ENCODE measurements at regions not wholly inside any gene's neighbourhood (a gene's known extent, or its start where the extent isn't known, plus 50 kb on each side); places are given as distances from the start of the nearest gene placed in this dataset.
"Not testable (repeated sequence)": the region's sequence is repeated elsewhere in the genome, so short reads cannot be mapped to it uniquely, and the experiment has no call there.

DNA sequence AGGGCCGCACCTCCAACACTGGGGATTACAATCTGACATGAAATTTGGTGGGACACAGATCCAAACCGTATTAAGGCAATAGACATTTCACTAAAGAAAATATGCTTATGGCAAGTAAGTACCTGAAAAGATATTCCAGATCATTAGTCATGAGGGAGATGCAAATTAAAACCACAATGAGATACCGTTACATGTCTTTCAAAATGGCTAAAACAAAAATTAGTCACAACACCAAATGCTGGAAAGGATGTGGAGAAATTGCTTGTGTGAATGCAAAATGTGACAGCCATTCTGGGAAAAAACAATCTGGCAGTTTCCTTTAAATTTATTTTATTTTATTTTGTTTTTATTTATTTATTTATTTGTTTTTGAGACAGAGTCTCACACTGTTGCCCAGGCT, 82.3 kb upstream of the PTGDR start:
- WGBS, 4 donors, result 70 to 91% (median 73%) methylated on average over 3 of the region's 3 CpGs

DNA sequence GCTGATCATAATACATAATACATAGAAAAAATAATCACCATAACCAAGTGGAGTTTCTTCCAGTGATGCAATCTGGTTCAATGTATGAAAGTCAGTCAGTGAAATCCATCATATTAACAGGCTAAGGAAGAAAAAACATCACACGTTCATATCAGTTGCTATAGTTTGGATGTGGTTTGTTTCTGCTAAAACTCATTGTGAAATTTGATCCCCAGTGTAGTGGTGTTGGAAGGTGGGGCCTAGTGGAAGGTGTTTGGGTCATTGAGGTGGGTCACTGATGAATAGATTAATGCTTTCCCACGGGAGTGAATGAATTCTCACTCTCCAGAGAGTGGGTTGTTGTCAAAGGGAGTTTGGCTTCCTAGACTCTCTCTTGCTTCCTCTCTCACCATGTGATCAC, 84.6 kb upstream of the PTGDR start:
- Histone ChIP-seq H3K27me3 (no peaks in the 10 kb centered on the region), H3K4me3 (no peak overlapping the region), H3K36me3 (no peaks in the 10 kb centered on the region), H3K27ac (no peak overlapping the region), H3K9me3 (peaks cover 0 to 10% (median 0%) of the 10 kb centered on the region in 12 donors), H3K4me1 (no peaks in the 10 kb centered on the region)
- 58 to 66% (median 61%) methylated on average over 2 of the region's 2 CpGs for WGBS, 4 donors
- TF ChIP-seq POLR2A (IDR thresholded peaks at IDR 0.05), result no peak
- TF ChIP-seq, protein P1, sequence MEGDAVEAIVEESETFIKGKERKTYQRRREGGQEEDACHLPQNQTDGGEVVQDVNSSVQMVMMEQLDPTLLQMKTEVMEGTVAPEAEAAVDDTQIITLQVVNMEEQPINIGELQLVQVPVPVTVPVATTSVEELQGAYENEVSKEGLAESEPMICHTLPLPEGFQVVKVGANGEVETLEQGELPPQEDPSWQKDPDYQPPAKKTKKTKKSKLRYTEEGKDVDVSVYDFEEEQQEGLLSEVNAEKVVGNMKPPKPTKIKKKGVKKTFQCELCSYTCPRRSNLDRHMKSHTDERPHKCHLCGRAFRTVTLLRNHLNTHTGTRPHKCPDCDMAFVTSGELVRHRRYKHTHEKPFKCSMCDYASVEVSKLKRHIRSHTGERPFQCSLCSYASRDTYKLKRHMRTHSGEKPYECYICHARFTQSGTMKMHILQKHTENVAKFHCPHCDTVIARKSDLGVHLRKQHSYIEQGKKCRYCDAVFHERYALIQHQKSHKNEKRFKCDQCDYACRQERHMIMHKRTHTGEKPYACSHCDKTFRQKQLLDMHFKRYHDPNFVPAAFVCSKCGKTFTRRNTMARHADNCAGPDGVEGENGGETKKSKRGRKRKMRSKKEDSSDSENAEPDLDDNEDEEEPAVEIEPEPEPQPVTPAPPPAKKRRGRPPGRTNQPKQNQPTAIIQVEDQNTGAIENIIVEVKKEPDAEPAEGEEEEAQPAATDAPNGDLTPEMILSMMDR (IDR thresholded peaks at IDR 0.05), result no peak
- intact Hi-C loops (cut with DNase I), result no loop called here
- no peak for DNase-seq
- ATAC-seq, result no peak

More for the DNA sequence above, 82.3 kb upstream of the PTGDR start:
- Histone ChIP-seq H3K4me3 (no peak overlapping the region), H3K4me1 (no peaks in the 10 kb centered on the region), H3K36me3 (no peaks in the 10 kb centered on the region), H3K27me3 (no peaks in the 10 kb centered on the region), H3K9me3 (peaks cover 0 to 10% (median 0%) of the 10 kb centered on the region in 12 donors), H3K27ac (no peak overlapping the region)
- intact Hi-C loops (cut with DNase I), result no loop called here
- no peak for ATAC-seq
- DNase-seq, result no peak
- no peak for TF ChIP-seq POLR2A (IDR thresholded peaks at IDR 0.05)
- TF ChIP-seq, protein P1 (IDR thresholded peaks at IDR 0.05), result no peak

DNA sequence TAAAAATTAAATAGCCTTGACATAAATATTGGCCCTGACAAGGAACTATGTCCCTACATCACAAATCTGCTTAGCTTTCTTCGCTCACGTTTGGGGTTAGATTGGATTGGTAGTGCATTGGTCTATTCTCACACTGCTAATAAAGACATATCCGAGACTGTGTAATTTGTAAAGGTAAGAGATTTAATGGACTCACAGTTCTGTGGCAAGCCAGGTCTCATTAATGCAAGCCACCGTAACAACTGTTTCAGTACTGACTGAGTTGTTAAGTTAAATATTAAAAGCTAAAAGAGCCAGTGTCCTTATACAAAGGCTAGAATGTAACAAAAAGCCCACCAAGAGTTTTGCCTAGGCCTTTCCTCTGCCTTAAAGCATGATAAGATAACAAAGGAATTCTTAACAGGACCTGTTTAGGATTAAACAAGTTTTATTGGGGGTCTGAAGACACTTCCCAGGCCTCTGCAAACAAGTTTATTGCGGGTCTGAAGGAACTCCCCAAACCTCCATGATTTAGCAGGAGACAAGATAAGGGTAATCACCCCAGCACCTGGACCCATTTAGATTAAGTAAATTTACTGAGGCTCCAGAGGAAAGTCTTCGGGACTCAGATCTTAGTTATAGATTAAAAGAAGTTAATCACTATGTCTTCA, 88.2 kb upstream of the PTGDR start:
- 65 to 76% (median 74%) methylated on average over 6 of the region's 6 CpGs for WGBS, 4 donors
- peaks cover 0 to 4% (median 0%) of the 10 kb centered on the region in 12 donors for H3K4me1 ChIP-seq
- H3K27ac ChIP-seq, result no peak overlapping the region
- H3K27me3 ChIP-seq, result no peaks in the 10 kb centered on the region
- no peak overlapping the region for H3K4me3 ChIP-seq
- intact Hi-C loops (cut with DNase I), result no loop called here
- peaks cover 0 to 10% (median 0%) of the 10 kb centered on the region in 12 donors for H3K9me3 ChIP-seq
- no peaks in the 10 kb centered on the region for H3K36me3 ChIP-seq
- TF ChIP-seq POLR2A (IDR thresholded peaks at IDR 0.05), result no peak
- DNase-seq, result no peak
- no peak for ATAC-seq

DNA sequence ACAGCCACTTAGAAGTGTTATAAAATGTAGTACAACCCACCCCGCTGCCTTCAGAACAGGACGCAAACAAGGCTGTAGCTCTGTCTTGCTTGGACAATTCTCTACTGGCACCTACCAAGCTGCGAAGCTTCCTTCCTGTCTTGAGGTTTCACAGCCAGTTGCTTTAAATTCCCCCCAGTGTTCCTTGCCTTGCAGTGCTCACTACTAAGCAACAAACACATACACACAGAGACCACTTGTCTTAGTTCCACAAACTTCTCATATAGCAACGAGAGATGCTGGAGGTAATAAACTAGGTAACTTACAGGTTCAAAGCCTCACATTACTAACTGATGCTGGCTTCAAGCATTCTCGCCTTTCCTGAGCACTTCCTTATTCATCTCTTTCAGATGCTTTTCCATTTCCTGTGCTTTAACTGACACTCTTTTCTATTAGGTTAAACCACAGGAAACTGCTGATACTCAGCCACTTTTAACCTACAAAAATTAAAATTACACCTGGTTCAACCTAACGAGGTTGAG, 91.5 kb upstream of the PTGDR start:
- ATAC-seq (peak in 1 of 4 donors; percentile 26), DNase-seq (no peak)
- H3K9me3 ChIP-seq, result peaks cover 0 to 29% (median 20%) of the 10 kb centered on the region in 12 donors
- intact Hi-C loops (cut with DNase I), result no loop called here
- no peaks in the 10 kb centered on the region for H3K36me3 ChIP-seq
- H3K27ac ChIP-seq, result peak overlapping the region in 1 of 12 donors; percentile 68
- no peak overlapping the region for H3K4me3 ChIP-seq
- peaks cover 0 to 4% (median 0%) of the 10 kb centered on the region in 12 donors for H3K4me1 ChIP-seq
- TF ChIP-seq, protein P1 (IDR thresholded peaks at IDR 0.05), result no peak
- no peak for TF ChIP-seq POLR2A (IDR thresholded peaks at IDR 0.05)
- WGBS, 4 donors, result 62 to 69% (median 66%) methylated on average over 6 of the region's 6 CpGs
- no peaks in the 10 kb centered on the region for H3K27me3 ChIP-seq

DNA sequence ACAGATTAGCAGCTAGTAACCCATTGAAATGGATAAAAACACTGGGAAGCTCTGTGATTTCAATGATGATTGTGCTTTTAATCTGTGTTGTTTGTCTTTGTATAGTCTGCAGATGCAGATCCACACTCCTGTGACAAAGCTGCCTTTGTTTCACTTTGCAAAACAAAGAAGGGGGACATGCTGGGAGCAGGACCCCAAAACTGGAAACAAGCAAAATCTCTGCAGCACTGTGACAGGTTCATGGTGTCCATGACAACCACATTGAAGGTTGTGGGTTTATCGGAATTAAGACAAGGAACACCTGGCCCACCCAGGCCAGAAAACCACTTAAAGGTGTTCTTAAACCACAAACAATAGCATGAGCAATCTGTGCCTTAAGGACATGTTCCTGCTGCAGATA, 95.6 kb upstream of the PTGDR start:
- H3K36me3 ChIP-seq; H3K27me3 ChIP-seq; H3K27ac ChIP-seq; DNase-seq; H3K4me3 ChIP-seq; ATAC-seq; intact Hi-C loops (cut with DNase I); H3K4me1 ChIP-seq: not testable (repeated sequence)
- 92 to 100% (median 96%) methylated on average over 1 of the region's 1 CpG for WGBS, 4 donors
- peaks cover 0 to 32% (median 24%) of the 10 kb centered on the region in 12 donors for H3K9me3 ChIP-seq
